Hindlimb muscle (tissue), 1 donor: ENCODE measurements at regions not wholly inside any gene's neighbourhood (a gene's known extent, or its start where the extent isn't known, plus 50 kb on each side); places are given as distances from the start of the nearest gene placed in this dataset.
A peak's percentile ranks its signal among the peaks of the same experiment; 100 is the strongest.

Experiments
- DNase-seq: peaks from one replicate; pipeline ENCODE4 v3.0.0-alpha.2; 2013

- DNase-seq, result no peak
Measured at GRCh38 chr2:106941372-106941993, 55.5 kb upstream of the ST6GAL2 start.

DNA sequence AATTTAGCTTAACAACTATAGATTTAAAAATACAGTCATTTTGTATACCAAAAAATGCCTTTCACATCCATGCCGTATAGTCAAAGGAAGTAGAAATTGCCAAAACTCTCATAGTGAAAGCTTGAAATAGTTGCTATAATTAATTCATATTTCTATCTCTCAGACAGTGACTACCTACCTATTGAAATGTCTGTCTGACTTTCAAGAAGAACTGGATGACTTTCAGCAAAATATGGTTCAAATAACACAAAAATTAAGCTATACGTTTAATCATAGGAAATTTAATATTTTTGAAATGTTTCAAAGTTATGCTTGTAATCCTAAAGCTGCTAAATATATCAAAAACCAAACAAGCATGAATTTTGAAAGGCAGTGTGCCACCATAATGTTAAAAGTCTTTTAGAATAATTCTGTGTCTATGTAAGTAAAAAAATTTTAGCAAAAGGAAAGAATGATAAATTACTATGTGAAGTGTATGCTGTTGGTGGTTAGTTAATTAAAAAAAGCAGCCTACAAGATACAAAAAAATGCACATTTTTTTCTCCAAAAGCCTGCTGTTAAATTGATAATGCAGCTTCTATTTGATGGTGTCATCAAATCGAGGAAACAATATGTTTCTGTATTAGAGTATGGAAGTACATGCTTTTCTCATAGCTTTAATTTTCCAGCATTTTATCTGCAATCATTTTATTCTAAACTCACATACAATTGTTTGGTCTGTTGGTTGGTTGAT is 57.7 kb upstream of the ST6GAL2 start:
- no peak for DNase-seq

DNA sequence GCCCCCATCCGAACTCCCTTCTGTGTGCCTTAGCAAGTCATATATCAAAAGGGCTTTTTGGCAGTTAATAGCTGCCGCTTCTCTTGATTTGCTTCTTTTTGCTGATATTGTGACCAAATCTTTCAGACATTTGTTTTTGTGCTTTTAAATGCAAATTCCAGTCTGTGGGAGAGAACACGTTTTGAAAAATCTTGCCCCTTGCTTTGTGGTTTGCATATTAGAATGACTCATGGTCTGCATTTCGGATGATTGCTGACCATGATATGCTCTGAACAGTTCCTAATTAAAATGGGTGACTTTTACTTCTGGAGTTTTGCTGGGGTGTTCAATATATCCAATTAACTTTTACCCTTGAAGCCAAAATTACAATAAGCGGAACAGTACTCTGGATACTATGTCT is 58.2 kb upstream of the ST6GAL2 start:
- DNase-seq, result no peak

GRCh38 chr2:106948540-106948939 is 62.6 kb upstream of the ST6GAL2 start:
- DNase-seq, result no peak

DNA sequence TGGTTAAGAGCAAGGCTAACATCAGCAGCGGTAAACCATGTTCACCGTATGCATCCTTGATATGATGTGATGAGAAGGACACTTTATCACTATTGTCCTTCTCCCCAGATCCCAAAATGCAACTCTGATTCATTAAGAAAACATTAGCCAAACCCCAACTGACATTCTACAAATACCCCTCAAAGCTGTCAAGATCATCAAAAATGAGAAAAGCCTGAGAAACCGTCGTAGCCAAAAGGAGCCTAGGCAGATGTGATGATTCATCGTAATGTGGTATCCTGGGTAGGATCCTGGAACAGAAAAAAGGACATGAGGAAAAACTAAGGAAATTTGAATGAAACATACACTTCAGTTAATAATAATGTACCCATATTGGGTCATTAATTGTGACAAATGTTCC is 67.3 kb upstream of the ST6GAL2 start:
- DNase-seq, result no peak

DNA sequence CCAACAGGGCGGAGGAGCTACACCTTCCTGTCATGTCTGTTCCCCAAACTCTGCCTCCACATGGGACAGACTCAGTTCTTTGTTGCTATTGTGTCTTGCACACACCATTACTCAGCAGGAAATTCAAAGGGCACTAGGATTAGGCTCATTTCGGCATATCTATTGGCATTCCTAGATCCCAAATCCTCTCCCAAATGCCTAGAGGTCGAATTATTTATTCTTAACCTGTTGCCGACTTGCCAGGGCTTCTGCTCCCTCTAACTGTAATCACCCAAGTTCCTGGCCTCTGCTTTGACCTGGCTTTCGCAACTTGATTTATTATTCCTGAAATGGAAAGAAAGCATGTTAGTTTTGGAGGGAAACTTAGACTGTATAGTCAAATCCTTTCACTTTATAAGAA is 67.8 kb upstream of the ST6GAL2 start:
- DNase-seq, result no peak

DNA sequence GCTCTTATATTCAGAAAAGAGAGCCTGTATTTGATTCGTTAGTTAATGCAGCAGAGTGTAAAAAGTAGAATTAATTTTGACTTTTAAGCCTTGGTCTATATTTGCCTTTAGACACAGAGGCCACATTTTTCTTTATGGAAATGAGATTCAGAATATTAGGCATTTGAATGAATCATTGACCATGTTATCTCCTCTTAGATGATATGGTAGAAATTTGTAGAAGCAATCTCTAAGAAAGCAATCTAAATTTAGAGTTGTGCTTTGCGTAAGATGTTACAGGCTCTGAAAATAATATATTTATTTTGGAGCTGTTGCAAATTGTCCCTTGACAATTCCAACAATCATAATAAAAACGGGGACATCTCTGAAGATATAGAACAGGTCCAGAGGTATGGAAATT is 68.3 kb upstream of the ST6GAL2 start:
- no peak for DNase-seq

GRCh38 chr2:106956416-106956815 is 70.4 kb upstream of the ST6GAL2 start:
- DNase-seq, result no peak

DNA sequence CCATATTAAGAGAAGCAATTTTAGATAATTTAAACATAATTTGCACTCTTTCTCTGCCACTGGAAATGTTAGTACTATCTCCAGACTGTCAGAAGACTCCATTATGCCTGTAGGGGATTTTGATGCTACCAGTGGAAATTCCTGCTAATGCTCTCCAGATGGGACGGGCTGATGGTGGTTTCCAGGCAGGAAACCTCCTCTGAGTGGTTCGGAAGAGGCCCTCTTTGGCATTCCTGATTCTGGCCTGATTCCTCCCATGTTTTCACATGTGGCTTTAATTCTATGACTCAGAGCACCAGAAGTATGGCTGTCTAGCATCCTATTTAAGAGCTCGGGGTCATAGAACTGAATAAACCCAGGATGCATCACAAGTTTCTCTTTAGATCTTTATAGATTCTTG is 70.9 kb upstream of the ST6GAL2 start:
- DNase-seq, result peak; percentile 78

GRCh38 chr2:106959975-106960682 is 74.2 kb upstream of the ST6GAL2 start:
- no peak for DNase-seq

- DNase-seq, result no peak
Measured at GRCh38 chr2:106960683-106961161, 74.8 kb upstream of the ST6GAL2 start.

DNA sequence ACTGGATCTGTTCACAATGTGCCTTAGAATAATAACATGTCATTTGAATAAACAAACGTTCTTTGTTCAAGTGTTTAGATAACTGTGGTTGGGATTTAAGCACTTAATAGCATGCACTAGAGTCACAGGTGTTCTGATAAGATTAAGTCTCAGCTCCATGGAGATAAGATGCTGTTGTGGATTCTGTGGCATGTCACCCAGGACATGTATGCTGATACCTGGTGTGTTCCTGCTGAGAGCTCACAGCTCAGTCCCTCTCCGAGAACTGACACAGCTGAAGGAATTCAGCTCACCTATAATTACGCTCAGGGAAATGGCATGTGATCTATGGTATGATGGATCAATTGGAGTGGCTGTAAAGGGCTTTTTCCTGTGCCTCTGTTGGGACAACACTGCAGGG is 75.4 kb upstream of the ST6GAL2 start:
- no peak for DNase-seq

DNA sequence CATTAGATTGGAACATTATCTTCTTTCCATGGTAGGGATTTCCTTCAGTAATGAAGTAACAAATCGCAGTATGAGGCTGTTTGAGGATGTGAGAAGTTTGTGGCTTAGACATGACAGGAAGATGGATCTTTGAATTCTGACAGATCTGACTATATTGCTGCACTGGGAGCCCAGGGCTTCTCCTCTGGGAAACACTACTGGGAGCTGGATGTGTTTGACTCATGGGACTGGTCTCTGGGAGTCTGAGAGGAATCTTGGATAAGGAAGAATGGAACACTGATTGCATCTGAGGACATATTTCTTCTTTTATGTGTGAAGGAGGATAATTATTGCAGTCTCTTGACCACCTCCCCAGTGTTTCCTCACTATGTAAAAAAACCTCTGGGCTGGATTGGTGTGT is 77.2 kb upstream of the ST6GAL2 start:
- no peak for DNase-seq

DNA sequence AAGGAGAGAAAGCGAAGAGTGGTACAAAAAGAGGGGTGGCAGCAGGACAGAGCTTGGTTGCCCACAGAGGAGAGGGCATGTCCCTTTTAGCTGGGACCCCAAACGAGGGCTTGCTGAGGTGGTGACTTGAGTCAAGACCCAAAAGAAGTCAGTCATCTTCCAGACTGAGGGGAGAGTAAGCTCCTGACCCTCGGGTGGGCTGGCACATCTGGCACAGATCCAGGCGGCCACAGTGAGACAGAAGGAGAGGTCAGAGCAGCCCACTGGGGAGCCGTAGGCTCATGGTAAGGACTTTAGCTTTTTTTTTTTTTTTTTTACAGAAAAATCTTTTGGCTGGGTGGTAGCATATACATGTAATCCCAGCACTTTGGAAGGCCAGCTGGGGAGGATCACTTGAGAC is 77.9 kb upstream of the ST6GAL2 start:
- DNase-seq, result no peak

DNA sequence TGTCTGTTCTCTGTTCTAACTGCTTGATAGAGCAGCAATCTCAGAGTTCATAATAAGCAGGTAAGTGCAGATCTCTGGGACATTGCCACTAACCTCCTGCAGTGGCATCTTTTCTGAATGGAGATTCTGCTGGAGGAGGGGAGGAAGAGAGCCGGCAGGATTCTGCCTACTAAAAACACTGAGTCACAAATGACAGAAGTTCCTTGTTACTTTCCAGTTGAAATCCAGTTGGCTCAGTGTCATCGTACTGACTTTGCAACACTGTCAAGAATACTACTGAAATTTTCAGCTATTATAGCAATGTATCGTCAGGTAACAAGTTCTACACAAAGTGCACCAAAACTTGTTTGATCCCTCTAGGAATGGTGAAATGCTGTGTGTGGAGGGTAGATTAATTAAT is 79.6 kb upstream of the ST6GAL2 start:
- no peak for DNase-seq

GRCh38 chr2:106969777-106970176 is 83.8 kb upstream of the ST6GAL2 start:
- DNase-seq, result no peak

GRCh38 chr2:106970471-106971261 is 84.7 kb upstream of the ST6GAL2 start:
- no peak for DNase-seq

DNA sequence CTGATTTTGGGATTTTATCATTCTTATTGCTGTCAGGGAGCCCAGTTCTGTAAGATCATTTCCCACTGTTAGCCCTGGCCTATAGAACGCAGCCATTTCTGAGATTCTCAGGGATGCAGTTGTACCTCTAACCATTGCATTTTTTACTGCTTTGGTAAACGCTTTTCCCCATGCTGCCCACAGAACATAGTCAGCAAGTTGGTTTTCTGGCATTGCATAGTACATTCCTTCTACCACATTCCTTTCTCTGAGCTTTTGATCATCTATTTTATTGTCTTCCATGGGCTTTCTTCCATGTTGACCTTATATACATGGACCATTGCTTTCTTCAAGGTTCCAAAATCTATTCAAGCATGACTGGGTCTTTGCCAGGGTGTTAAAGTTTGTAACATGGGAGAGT is 86.8 kb upstream of the ST6GAL2 start:
- DNase-seq, result no peak

DNA sequence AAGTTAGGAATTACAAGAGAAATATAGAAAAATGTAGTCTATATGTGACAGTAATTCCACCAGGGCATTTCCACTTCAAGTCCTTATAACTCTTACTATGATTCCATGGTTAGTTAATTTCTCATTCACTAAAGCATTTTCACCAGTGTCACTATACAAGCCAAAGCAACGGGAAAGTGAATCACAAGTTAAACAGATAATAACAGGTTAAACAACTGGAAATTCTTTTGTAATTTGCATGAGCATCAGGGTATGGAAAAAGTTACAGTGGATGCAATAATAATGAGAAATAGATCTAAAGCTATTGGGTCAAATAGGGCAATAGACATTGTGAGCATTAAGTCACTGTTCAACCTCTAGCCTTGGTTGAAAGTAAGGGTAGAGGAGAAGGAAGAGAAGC is 88.9 kb upstream of the ST6GAL2 start:
- no peak for DNase-seq

DNA sequence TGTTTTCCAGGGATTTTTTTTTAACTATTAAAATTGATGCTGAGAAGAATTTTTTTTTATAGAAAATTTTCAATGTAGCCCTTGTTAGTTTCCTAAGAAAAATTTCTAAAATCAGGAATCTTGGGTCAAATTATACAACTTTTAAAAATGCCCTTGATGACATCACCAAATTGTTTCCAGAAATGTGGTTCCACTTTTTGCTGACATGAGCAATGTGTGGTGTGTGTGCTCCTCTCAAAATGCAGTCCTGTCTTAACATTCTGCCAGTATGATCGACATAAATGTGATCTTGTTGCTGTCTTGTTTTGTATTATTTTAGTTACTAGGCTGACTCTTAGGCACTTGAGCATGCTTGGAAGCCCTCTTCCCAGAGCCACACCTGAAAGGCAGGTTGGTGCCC is 89.7 kb upstream of the ST6GAL2 start:
- no peak for DNase-seq

DNA sequence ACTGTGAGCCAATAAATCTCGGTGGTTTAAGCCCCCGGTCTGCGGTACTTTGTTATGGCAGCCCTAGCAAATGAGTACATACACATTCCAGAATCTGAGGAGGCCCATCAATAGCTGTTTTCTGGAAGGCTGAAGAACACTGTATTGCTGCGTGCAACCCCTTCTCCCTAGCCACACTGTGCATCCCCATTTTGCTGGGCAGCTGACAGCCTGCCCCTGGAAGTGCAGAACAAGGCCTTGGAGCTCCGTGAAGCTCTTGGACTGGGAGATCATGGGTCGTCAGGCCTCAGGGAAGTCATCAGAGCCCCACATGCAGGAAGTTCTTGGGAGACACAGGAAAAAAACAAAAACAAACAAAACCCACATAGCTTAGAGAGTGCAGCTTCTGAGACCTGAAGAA is 90.6 kb upstream of the ST6GAL2 start:
- DNase-seq, result no peak

- DNase-seq, result peak; percentile 81
Measured at GRCh38 chr2:106977717-106978116, 91.8 kb upstream of the ST6GAL2 start.

DNA sequence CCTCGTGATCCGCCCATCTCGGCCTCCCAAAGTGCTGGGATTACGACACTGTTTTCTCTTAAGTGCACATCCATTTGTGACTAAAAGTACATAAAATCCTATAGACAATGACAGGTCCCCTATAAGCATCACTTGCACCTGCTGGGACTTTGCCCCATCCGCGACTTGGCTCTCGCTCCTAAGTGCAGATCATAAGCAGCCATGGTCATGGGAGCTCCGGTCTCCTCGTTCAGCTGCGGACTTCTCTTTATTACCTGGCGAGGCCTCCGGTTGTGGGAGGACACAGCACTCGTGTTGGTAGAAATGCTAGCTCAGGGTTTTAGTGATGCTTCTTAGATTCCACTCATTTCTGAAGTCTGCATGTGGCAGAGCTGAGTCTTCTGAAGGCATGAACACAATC is 92.7 kb upstream of the ST6GAL2 start:
- no peak for DNase-seq
